C4-2B (cell line): ENCODE measurements at regions not wholly inside any gene's neighbourhood (a gene's known extent, or its start where the extent isn't known, plus 50 kb on each side); places are given as distances from the start of the nearest gene placed in this dataset.
"Not testable (repeated sequence)": the region's sequence is repeated elsewhere in the genome, so short reads cannot be mapped to it uniquely, and the experiment has no call there.

ENCODE experiments used
- H3K27ac ChIP-seq: fragments of 450-650 bp; 2 replicates; pipeline ENCODE4 v1.5.1; 2017
- CTCF ChIP-seq: fragments of 450-650 bp; conservative IDR thresholded peaks from 2 replicates; pipeline ENCODE4 v1.5.1; 2017; ENCODE audit warnings: mild to moderate bottlenecking
- ZFX ChIP-seq: fragments of 450-650 bp; IDR thresholded peaks from 2 replicates; pipeline ENCODE4 v1.6.1; 2017

DNA sequence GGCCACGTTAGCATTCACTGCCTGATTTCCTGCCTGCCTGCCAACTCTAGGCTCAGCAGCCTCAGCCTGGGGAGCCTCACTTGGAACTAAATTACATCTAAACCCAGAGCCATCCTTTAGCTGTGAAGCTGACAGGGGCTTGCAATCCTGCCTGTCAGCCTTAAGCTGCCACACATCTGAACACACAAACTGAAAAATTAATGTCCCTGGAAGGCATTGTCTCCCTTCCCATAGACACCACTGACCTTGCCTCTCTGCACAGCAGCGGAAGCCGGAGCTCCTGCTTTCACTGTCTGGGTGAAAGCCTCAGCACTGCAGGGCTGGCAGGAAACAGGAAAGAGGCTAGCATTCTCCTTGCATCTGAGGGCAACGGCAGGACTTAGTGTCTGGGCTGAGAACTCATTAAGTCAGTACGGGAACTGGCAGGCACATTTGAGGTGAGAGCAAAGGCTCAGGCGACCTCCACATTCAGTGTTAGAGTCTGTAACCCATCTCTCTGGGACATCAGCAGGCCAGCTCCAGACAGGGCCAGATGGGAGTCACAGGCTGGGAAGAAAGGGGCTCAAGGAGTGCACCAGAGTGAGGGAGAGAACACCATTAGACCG, 452.4 kb upstream of the C16orf82 start:
- no peak for TF ChIP-seq ZFX
- TF ChIP-seq CTCF = no peak

DNA sequence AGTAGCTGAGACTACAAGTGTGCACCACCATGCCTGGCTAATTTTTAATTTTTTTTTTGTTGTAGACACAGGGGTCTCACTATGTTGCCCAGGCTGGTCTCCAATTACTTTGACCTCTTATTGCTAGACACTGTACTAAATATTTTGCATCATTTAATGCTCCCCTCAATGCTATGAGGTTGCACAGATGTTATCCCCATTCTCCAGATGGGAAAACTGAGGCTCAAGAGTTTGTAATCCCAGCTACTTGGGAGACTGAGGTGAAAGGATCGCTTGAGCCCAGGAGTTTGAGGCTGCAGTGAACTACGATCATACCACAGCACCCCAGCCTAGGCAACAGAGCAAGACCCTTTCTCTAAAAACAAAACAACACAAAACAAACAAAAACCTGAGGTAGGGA, 443.3 kb upstream of the C16orf82 start:
- no peak for TF ChIP-seq CTCF
- H3K27ac ChIP-seq = no peak overlapping the region

More for the DNA sequence above, 452.4 kb upstream of the C16orf82 start:
- H3K27ac ChIP-seq = no peak overlapping the region

DNA sequence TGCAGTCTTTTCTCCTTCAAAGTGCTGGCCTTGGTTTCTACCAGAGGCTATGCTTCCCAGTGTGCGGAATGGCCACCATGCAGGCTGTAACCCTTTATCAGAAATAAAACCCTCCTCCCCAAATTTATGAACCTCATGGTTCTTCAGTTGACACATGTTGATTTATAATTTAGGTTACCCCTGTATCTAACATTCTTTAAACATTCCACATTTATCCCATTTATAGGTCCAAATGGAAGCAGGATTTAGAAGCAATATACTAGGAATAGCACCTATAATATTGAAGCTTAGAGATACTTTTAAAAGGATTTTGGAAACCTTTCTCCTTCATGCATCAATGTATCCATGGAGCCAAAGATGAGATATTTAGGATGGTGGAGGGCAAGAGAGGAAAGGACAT, 438.8 kb upstream of the C16orf82 start:
- no peak overlapping the region for H3K27ac ChIP-seq
- no peak for TF ChIP-seq CTCF
- TF ChIP-seq ZFX = no peak

GRCh38 chr16:26631365-26631764, 435.4 kb upstream of the C16orf82 start:
- H3K27ac ChIP-seq = not testable (repeated sequence)

DNA sequence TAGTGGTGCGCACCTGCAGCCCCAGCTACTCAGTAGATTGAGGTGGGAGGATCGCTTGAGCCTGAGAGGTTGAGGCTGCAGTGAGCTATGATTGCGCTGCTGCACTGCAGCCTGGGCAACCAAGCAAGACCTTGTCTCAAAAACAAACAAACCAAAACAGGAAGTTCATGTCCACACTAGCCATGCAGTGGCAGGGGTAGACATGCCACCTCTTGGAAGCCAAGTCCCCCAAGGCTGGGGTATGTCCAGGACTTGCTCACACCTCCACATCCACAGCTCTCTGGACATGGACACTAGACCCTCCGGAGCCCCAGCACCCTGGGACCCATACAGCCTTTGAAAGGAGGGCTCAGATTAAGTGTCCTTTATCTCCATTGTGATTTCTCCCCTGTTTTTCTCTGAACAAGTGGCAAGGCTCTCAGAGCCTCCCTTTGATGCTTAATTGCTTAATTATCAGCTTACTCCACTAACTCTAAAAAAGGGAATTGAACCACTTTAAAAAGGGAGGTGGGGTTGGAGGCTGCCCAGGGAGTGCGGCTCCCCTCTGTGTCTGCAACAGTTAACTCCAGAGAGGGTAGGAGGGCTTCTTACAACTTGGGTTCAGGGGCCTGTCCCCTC, 424.6 kb upstream of the C16orf82 start:
- H3K27ac ChIP-seq = no peak overlapping the region
- TF ChIP-seq ZFX (no peak), CTCF (no peak)

GRCh38 chr16:26643519-26643918, 423.2 kb upstream of the C16orf82 start:
- no peak overlapping the region for H3K27ac ChIP-seq
- TF ChIP-seq ZFX (no peak), CTCF (no peak)

DNA sequence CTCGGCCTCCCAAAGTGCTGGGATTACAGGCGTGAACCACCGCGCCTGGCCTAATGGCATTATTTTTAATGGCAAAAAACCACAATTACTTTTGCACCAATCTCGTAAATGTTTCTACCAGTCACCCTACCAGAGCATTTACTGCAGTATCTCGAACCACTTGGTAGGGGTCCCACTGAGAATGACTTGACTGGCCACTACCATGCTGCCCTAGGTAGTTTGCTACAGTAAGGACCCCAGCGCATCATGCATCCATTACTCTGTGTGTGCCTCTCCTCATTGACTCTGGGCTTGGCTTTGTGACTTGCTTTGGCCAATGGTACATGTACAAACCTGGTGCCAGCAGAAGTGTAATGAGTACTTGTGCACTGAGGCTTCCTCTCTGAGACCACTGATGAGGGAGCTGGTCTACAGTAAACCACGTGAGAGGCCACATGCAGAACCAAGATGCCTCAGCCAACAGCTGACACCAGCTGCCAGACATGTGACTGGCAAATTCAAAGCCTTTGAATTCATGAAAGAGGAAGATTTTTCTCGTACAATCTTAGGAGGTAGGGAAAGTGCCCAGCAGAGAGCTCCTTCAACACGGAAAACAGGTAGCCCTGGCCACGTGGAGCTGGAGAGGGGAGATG, 421.7 kb upstream of the C16orf82 start:
- no peak for TF ChIP-seq ZFX
- TF ChIP-seq CTCF = no peak
- H3K27ac ChIP-seq = no peak overlapping the region

GRCh38 chr16:26645614-26646013, 421.1 kb upstream of the C16orf82 start:
- H3K27ac ChIP-seq = no peak overlapping the region
- no peak for TF ChIP-seq ZFX
- TF ChIP-seq CTCF = peak; percentile 54
